ENCODE measurements at regions not wholly inside any gene's neighbourhood (a gene's known extent, or its start where the extent isn't known, plus 50 kb on each side); places are given as distances from the start of the nearest gene placed in this dataset.

- H4K20me1 ChIP-seq (ENCODE audit: insufficient read depth, low read length) = no peaks in the 10 kb centered on the region
- no peaks in the 10 kb centered on the region for H3K4me1 ChIP-seq (ENCODE audit: insufficient read depth, low read length, severe bottlenecking)
- no peaks in the 10 kb centered on the region for H3K9me3 ChIP-seq (ENCODE audit: low read length)
- no peak overlapping the region for H3K4me3 ChIP-seq (ENCODE audit: low read depth, low read length, poor library complexity, severe bottlenecking)
- H3K27me3 ChIP-seq (ENCODE audit: insufficient read depth, low read length) = no peaks in the 10 kb centered on the region
- no peak overlapping the region for H3K27ac ChIP-seq (ENCODE audit: low read depth, low read length, poor library complexity, severe bottlenecking)
- H3F3A ChIP-seq (ENCODE audit: insufficient read depth, low read length) = no peaks in the 10 kb centered on the region
- H3K9ac ChIP-seq (ENCODE audit: low read length) = no peak overlapping the region
- H3K36me3 ChIP-seq (ENCODE audit: insufficient read depth, low read length) = no peaks in the 10 kb centered on the region
- TF ChIP-seq EZH2 (IDR thresholded peaks at IDR 0.05; ENCODE audit: borderline replicate concordance, low read length) = no peak
- H3K4me2 ChIP-seq (ENCODE audit: low read length) = no peak overlapping the region
- no peaks in the 10 kb centered on the region for H3K9me2 ChIP-seq (ENCODE audit: low read depth, low read length)
- H3K79me2 ChIP-seq (ENCODE audit: insufficient read depth, low read length) = no peaks in the 10 kb centered on the region
- H2AFZ ChIP-seq (ENCODE audit: low read length) = no peak overlapping the region
Measured at GRCh38 chr1:56311766-56312165, 267.6 kb downstream of the PLPP3 start.

DNA sequence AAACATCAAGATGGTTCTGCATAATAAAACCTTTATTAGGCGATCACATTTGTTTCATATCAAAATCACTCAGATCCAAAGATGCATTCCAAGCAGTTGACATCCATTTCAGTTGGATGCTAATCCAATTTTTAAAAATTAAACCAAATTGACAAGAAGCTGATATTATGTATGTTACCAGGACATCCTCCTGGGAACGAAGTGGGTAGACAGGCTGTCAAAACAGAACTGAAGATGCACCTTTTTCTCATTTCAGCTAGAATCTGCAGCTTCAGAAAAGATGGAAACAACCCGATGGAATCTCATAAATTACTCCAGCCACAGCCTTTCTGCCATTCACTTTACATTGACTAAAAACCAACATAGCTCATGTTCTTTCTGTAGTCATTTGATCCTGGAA lies 268.4 kb downstream of the PLPP3 start:
- H3K27me3 ChIP-seq (ENCODE audit: insufficient read depth, low read length) = no peaks in the 10 kb centered on the region

DNA sequence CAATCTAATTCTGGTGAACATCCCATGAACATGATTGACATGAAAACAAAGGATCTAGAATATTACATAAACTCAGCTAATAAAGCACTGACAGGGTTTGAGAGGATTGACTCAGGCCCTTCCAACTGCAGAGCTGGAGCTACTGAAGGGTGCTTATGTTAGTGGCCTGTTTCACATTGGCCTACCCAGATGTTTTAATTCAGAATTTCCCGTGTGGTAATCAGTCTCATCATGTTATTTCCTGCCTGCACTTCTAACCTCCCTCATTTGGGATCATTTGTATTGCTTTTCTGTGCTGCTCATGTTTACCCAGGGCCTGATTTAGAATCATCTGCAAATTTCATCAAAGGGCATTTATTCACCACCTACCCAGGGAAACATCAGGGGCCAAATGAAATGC lies 270.3 kb downstream of the PLPP3 start:
- no peak for TF ChIP-seq EZH2 (IDR thresholded peaks at IDR 0.05; ENCODE audit: borderline replicate concordance, low read length)
- no peak for TF ChIP-seq CTCF (IDR thresholded peaks at IDR 0.05; ENCODE audit: low read length)
- Histone ChIP-seq H3K4me1 (ENCODE audit: insufficient read depth, low read length, severe bottlenecking) (no peaks in the 10 kb centered on the region), H3K27me3 (ENCODE audit: insufficient read depth, low read length) (no peaks in the 10 kb centered on the region), H3K9ac (ENCODE audit: low read length) (no peak overlapping the region), H3K9me2 (ENCODE audit: low read depth, low read length) (no peaks in the 10 kb centered on the region), H2AFZ (ENCODE audit: low read length) (no peak overlapping the region), H3K9me3 (ENCODE audit: low read length) (no peaks in the 10 kb centered on the region), H3K36me3 (ENCODE audit: insufficient read depth, low read length) (no peaks in the 10 kb centered on the region), H3F3A (ENCODE audit: insufficient read depth, low read length) (no peaks in the 10 kb centered on the region), H4K20me1 (ENCODE audit: insufficient read depth, low read length) (no peaks in the 10 kb centered on the region), H3K4me3 (ENCODE audit: low read depth, low read length, poor library complexity, severe bottlenecking) (no peak overlapping the region), H3K27ac (ENCODE audit: low read depth, low read length, poor library complexity, severe bottlenecking) (no peak overlapping the region), H3K79me2 (ENCODE audit: insufficient read depth, low read length) (no peaks in the 10 kb centered on the region), H3K4me2 (ENCODE audit: low read length) (no peak overlapping the region)

More for the DNA sequence above, 268.4 kb downstream of the PLPP3 start:
- Histone ChIP-seq H3K27ac (ENCODE audit: low read depth, low read length, poor library complexity, severe bottlenecking) (no peak overlapping the region), H3K4me3 (ENCODE audit: low read depth, low read length, poor library complexity, severe bottlenecking) (no peak overlapping the region), H3K9me3 (ENCODE audit: low read length) (no peaks in the 10 kb centered on the region), H3K4me2 (ENCODE audit: low read length) (no peak overlapping the region), H3K36me3 (ENCODE audit: insufficient read depth, low read length) (no peaks in the 10 kb centered on the region), H4K20me1 (ENCODE audit: insufficient read depth, low read length) (no peaks in the 10 kb centered on the region), H2AFZ (ENCODE audit: low read length) (no peak overlapping the region), H3K4me1 (ENCODE audit: insufficient read depth, low read length, severe bottlenecking) (no peaks in the 10 kb centered on the region), H3K9ac (ENCODE audit: low read length) (no peak overlapping the region), H3K79me2 (ENCODE audit: insufficient read depth, low read length) (no peaks in the 10 kb centered on the region), H3K9me2 (ENCODE audit: low read depth, low read length) (no peaks in the 10 kb centered on the region), H3F3A (ENCODE audit: insufficient read depth, low read length) (no peaks in the 10 kb centered on the region)
- no peak for TF ChIP-seq CTCF (IDR thresholded peaks at IDR 0.05; ENCODE audit: low read length)
- TF ChIP-seq EZH2 (IDR thresholded peaks at IDR 0.05; ENCODE audit: borderline replicate concordance, low read length) = no peak

DNA sequence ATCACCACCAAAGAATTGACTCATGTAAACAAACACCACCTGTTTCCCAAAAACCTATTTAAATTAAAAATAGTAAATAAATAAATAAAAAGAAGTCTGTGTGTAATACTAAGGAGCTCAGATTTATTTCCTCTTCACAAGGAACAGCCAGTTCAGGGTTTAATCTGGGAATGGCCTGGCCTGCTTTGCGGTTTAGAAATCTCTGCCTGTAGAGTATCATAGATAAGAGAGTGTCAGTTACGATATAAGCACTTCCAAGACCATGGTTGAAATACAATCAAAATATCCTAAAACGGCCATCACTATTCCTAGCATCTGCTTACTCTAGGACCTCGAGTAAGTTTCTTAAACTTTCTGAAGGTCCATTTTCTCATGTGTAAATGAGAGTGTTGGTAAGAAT lies 274.4 kb downstream of the PLPP3 start:
- TF ChIP-seq CTCF (IDR thresholded peaks at IDR 0.05; ENCODE audit: low read length) (no peak), EZH2 (IDR thresholded peaks at IDR 0.05; ENCODE audit: borderline replicate concordance, low read length) (no peak)
- Histone ChIP-seq H3K36me3 (ENCODE audit: insufficient read depth, low read length) (no peaks in the 10 kb centered on the region), H4K20me1 (ENCODE audit: insufficient read depth, low read length) (no peaks in the 10 kb centered on the region), H3K79me2 (ENCODE audit: insufficient read depth, low read length) (no peaks in the 10 kb centered on the region), H3K9me2 (ENCODE audit: low read depth, low read length) (no peaks in the 10 kb centered on the region), H3K9ac (ENCODE audit: low read length) (no peak overlapping the region), H3K4me3 (ENCODE audit: low read depth, low read length, poor library complexity, severe bottlenecking) (no peak overlapping the region), H2AFZ (ENCODE audit: low read length) (no peak overlapping the region), H3K9me3 (ENCODE audit: low read length) (no peaks in the 10 kb centered on the region), H3K4me1 (ENCODE audit: insufficient read depth, low read length, severe bottlenecking) (no peaks in the 10 kb centered on the region), H3F3A (ENCODE audit: insufficient read depth, low read length) (no peaks in the 10 kb centered on the region), H3K27ac (ENCODE audit: low read depth, low read length, poor library complexity, severe bottlenecking) (no peak overlapping the region), H3K27me3 (ENCODE audit: insufficient read depth, low read length) (no peaks in the 10 kb centered on the region), H3K4me2 (ENCODE audit: low read length) (no peak overlapping the region)
